ENCODE measurements at regions not wholly inside any gene's neighbourhood (a gene's known extent, or its start where the extent isn't known, plus 50 kb on each side); places are given as distances from the start of the nearest gene placed in this dataset.

- no peak for ATAC-seq
- intact Hi-C loops (cut with DNase I) = no loop called here
Measured at GRCh38 chr4:149870008-149870407, 54.4 kb upstream of the IQCM start.

GRCh38 chr4:149881744-149882143 is 66.1 kb upstream of the IQCM start:
- no peaks in the 10 kb centered on the region for H3K27me3 ChIP-seq
- intact Hi-C loops (cut with DNase I) = no loop called here
- no peak for TF ChIP-seq CTCF (IDR thresholded peaks at IDR 0.05)
- H3K4me3 ChIP-seq = no peak overlapping the region
- no peaks in the 10 kb centered on the region for H3K9me3 ChIP-seq
- no peak overlapping the region for H3K27ac ChIP-seq
- no peak for DNase-seq
- no peak for ATAC-seq
- no peaks in the 10 kb centered on the region for H3K4me1 ChIP-seq
- no peaks in the 10 kb centered on the region for H3K36me3 ChIP-seq

More at GRCh38 chr4:149870008-149870407, 54.4 kb upstream of the IQCM start:
- Histone ChIP-seq H3K9me3 (no peaks in the 10 kb centered on the region), H3K27ac (no peak overlapping the region), H3K4me1 (no peaks in the 10 kb centered on the region), H3K36me3 (no peaks in the 10 kb centered on the region), H3K27me3 (no peaks in the 10 kb centered on the region), H3K4me3 (no peak overlapping the region)
- no peak for TF ChIP-seq CTCF (IDR thresholded peaks at IDR 0.05)
- DNase-seq = no peak

- no peak overlapping the region for H3K4me3 ChIP-seq
- intact Hi-C loops (cut with DNase I) = no loop called here
- H3K27ac ChIP-seq = no peak overlapping the region
- no peak for DNase-seq
- H3K4me1 ChIP-seq = no peaks in the 10 kb centered on the region
- no peaks in the 10 kb centered on the region for H3K36me3 ChIP-seq
- no peak for TF ChIP-seq CTCF (IDR thresholded peaks at IDR 0.05)
- no peaks in the 10 kb centered on the region for H3K27me3 ChIP-seq
- no peaks in the 10 kb centered on the region for H3K9me3 ChIP-seq
- no peak for ATAC-seq
Measured at GRCh38 chr4:149882251-149882650, 66.6 kb upstream of the IQCM start.

- ATAC-seq = no peak
- H3K9me3 ChIP-seq = no peaks in the 10 kb centered on the region
- H3K36me3 ChIP-seq = no peaks in the 10 kb centered on the region
- no peak overlapping the region for H3K27ac ChIP-seq
- TF ChIP-seq CTCF (IDR thresholded peaks at IDR 0.05) = no peak
- no peak for DNase-seq
- no peaks in the 10 kb centered on the region for H3K27me3 ChIP-seq
- H3K4me3 ChIP-seq = no peak overlapping the region
- H3K4me1 ChIP-seq = no peaks in the 10 kb centered on the region
- intact Hi-C loops (cut with DNase I) = no loop called here
Measured at GRCh38 chr4:149884046-149884445, 68.4 kb upstream of the IQCM start.

- ATAC-seq (peak; percentile 79), DNase-seq (no peak)
- no peak for TF ChIP-seq CTCF (IDR thresholded peaks at IDR 0.05)
- Histone ChIP-seq H3K27me3 (no peaks in the 10 kb centered on the region), H3K4me1 (no peaks in the 10 kb centered on the region), H3K4me3 (no peak overlapping the region), H3K9me3 (no peaks in the 10 kb centered on the region), H3K36me3 (no peaks in the 10 kb centered on the region), H3K27ac (no peak overlapping the region)
- intact Hi-C loops (cut with DNase I) = no loop called here
Measured at GRCh38 chr4:149884529-149885181, 69.0 kb upstream of the IQCM start.

GRCh38 chr4:149885896-149886295 is 70.3 kb upstream of the IQCM start:
- Histone ChIP-seq H3K27ac (no peak overlapping the region), H3K4me3 (no peak overlapping the region), H3K4me1 (no peaks in the 10 kb centered on the region), H3K27me3 (no peaks in the 10 kb centered on the region), H3K9me3 (no peaks in the 10 kb centered on the region), H3K36me3 (no peaks in the 10 kb centered on the region)
- no peak for TF ChIP-seq CTCF (IDR thresholded peaks at IDR 0.05)
- intact Hi-C loops (cut with DNase I) = no loop called here
- DNase-seq (no peak), ATAC-seq (no peak)
